NCI-H1092 (cell line): ENCODE measurements at regions not wholly inside any gene's neighbourhood (a gene's known extent, or its start where the extent isn't known, plus 50 kb on each side); places are given as distances from the start of the nearest gene placed in this dataset.

ENCODE experiments used
- DNase-seq: peaks from one replicate; lab custom pipeline; 2025; lab: John Stamatoyannopoulos, UW

DNA sequence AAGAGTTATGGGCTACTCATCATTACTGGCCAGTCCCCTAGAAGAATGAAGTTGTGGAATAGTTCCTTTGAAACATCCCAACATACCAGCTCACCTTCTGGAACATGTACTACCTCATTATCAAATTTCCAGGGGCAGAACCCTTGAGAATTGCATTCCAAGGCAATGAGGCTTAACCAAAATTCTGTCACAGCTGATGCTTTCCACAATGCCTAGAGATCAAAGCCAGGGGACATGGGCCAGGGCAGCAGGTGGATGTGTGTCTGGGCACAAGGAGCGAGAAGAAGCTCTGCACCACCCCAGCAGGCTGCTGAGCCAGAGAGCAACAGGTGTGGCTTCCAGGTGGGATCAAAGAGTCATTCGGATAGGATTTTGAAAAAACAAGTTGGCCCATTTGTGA lies 362.1 kb downstream of the EFNB2 start:
- no peak for DNase-seq

GRCh38 chr13:106172176-106172905 lies 363.1 kb downstream of the EFNB2 start:
- DNase-seq = no peak

DNA sequence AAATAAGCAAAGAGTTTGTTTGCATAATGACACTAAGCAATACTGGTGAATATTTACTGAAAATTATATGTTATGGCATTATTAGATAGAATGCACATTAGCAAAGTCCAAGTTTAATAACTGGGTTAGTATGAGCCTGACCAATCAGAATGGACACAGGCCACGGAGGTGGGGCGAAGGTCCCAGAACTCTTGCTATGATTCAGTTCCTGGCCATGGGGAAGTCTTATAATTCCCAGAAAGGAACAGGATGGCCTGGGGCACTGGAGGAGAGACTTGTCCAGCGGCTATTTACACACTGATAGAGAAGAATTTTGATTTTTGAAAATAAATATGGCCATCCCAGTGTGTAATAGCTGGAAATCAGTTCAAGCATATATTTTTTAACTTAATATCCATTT lies 372.0 kb downstream of the EFNB2 start:
- DNase-seq = no peak

GRCh38 chr13:106161146-106161545 lies 374.3 kb downstream of the EFNB2 start:
- no peak for DNase-seq

- no peak for DNase-seq
Measured at GRCh38 chr13:106159295-106160195, 375.9 kb downstream of the EFNB2 start.

DNA sequence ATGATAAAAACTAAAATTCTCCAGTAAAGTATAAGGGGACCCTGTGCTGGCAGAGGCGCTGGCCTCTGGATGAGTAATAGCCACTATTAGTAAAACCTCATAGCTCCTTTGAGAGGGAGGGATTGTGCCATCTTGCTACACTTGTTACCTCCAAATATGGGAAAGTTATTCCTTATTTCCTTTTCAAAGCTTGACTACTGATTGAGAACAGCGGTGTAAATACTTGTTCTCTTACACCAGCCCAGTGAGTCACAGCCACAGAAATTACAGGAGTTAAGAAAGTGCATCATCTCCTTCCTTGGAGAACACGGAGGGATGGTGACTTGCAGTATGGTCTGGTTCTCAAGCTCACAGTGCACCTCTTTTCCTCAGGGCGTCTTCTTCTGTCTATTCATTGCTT lies 379.0 kb downstream of the EFNB2 start:
- no peak for DNase-seq

DNA sequence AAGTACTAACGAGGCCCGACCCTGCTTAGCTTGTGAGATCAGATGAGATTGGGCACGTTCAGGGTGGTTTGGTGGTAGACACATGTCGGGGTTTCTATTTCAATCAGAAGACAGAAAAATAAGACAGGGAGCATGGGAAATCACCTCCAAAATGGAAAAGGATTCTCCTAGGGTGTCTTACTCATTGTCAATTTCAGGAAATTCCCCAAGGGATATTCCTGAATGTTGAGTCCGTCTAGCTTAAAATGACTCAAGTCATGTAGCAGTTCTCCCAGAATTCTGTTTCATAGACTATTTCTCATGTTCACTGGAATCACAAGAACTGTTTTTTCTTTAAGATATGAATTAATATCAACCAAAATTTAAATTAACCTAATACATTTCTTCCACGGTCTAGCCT lies 380.1 kb downstream of the EFNB2 start:
- no peak for DNase-seq

- DNase-seq = no peak
Measured at GRCh38 chr13:106153876-106154275, 381.6 kb downstream of the EFNB2 start.

DNA sequence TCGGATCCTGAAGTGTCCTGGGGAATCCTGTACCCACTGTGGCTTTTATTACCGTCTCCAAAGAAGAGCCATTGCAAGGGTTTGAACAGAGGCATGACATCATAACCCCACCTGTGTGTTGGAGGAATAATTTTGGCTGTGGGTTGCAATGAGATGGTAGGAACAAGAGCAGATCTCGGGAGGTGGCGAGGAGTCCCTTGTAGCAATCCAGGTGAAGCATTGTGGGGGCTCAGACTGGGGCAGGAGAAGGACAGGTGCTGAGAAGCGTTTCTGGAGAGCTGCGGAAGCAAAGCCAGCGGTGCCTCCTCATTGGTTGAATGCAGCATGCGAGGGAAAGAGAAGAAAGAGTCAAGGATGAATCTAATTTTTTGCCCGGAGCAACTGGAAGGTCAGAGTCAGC lies 382.4 kb downstream of the EFNB2 start:
- DNase-seq = no peak

DNA sequence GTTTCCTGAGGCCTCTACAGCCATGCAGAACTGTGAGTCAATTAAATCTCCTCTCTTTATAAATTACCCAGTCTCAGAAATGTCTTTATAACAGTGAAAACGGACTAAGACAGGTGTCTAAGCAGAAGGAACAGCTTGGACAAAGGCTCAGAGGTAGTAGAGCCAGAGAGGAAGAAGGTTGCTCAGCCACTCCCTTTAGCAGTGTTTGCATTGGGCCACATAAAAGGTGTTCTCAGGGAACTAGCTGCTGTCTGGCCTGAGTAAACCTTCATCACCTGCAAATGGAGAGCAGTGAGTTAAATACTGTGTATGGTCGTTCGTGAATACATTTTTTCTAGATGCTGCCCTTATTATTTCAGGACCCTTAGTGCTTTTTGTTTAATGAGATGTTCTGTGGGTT lies 383.4 kb downstream of the EFNB2 start:
- DNase-seq = no peak

GRCh38 chr13:106151056-106151699 lies 384.3 kb downstream of the EFNB2 start:
- no peak for DNase-seq

GRCh38 chr13:106145997-106146864 lies 389.2 kb downstream of the EFNB2 start:
- no peak for DNase-seq

DNA sequence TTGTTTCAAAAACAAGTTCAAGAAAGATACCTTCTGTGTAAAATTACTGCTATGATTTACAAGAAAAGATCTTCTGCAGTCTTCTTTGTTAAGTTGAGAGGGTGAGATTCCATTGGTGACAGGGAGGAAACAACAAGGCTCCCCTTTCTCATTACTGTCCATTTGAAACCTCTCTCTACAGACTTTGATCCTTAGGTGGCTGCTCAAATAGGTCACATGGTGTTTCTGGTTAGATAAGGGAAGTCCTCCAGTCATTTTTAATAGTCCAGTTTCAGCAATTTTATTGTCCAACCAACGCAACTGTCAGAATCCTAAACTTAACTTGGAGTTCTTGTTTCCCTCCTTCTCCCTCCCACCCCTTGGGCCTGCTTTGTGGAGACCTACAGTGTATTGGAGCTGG lies 390.4 kb downstream of the EFNB2 start:
- no peak for DNase-seq

DNA sequence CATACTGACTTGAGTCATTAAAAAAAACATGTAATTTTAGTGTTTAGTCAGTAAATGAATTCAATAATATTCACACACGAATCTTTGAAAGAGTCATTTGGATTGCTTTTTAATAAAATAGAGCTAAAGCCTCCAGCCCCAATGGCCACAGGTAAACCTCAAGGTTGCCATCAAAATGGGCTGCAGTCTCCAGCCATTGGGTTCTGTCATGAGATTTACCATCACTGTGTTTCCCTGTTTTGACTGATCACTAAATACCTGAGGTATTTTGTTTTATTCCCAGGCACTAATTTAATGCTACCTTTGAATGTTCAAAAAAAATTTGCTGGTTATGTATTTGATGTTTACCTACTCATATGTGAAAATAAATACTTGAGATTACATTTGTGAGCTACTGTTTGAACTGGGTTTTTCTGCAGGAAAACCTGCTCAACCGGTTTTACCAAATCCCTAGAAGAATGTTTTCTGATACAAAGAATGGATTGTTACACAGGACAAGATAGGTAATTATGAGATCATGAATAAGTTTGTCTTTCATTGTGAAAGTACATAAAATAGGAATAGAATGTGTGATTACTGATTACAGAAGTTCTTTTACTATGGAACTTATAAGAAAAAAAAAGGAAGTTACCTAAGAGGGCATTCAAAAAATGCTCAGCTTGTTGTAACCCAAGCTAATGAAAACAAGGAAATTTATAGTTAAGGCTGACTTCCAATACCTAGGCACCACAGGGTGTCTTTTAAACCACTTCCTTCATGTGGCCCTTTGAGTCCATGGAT lies 391.3 kb downstream of the EFNB2 start:
- DNase-seq = no peak

- no peak for DNase-seq
Measured at GRCh38 chr13:106143392-106143791, 392.1 kb downstream of the EFNB2 start.

GRCh38 chr13:106140476-106140875 lies 395.0 kb downstream of the EFNB2 start:
- no peak for DNase-seq

DNA sequence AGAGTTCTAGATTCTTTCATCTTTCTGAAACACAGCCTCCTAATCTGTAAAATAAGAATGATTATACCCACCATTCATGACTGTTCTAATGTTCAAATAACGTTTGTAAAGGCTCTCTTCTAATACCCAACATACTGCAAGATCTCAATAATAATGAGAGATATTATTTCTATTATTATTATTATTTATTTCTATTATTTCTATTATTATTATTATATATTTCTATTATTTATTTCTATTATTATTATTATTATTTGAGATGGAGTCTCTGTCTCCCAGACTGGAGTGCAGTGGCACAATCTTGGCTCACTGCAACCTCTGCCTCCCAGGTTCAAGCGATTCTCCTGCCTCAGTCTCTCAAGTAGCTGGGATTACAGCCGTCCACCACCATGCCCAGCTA lies 395.5 kb downstream of the EFNB2 start:
- no peak for DNase-seq

GRCh38 chr13:106139377-106139776 lies 396.1 kb downstream of the EFNB2 start:
- no peak for DNase-seq

DNA sequence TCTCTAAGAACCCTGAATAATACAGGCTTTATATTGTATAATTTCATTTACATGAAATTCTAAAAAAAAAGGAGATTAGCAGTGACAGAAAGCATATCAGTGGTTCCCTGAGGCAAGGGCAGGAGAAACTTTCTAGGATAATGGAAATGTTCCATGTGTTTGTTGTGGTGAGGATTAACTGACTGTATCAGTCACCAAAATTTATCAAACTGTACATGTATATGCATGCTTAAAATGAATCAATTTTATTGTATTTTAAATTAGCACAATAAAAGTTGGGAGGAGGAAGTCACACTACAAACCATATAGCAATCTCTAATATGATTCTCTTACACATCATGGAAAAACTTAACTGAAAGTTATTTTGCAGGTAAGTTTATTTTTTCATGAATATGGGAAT lies 396.8 kb downstream of the EFNB2 start:
- DNase-seq = no peak

DNA sequence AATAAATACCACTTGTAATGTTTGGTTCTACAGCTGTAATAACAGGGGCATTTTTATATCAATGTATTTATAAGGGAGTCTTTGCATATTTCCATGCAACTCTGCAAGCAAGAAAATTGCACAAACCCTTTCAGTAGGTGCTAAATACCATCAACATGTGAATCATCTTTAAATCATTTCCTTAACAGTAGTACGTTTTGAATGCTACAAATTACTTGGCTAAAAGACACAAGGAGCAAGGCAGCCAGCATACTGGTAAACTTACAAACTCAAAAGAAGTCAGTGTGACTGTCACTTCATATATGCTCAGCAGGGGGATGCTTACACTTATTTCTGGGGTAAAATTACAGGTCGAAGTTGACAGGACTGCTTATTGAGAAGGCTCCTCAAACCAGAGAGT lies 402.4 kb downstream of the EFNB2 start:
- DNase-seq = no peak

- DNase-seq = no peak
Measured at GRCh38 chr13:106132216-106132615, 403.2 kb downstream of the EFNB2 start.
